Peyer's patch (tissue), 4 donors: ENCODE measurements at regions not wholly inside any gene's neighbourhood (a gene's known extent, or its start where the extent isn't known, plus 50 kb on each side); places are given as distances from the start of the nearest gene placed in this dataset.
"Not testable (repeated sequence)": the region's sequence is repeated elsewhere in the genome, so short reads cannot be mapped to it uniquely, and the experiment has no call there.

ENCODE experiments used
- DNase-seq, 3 donors: peaks; one replicate each; pipeline ENCODE4 v3.0.0-alpha.2; 2017 to 2019
- H3K27ac ChIP-seq, 4 donors: fragments of 200-600 bp; sonication (generic); one replicate each; pipeline ENCODE4 v1.5.1; 2016 to 2019
- H3K27me3 ChIP-seq, 2 donors: fragments of 200-600 bp; sonication (generic); one replicate each; pipeline ENCODE4 v1.5.1; 2019
- H3K36me3 ChIP-seq, 3 donors: fragments of 200-600 bp; sonication (generic); one replicate each; pipeline ENCODE4 v1.5.1; 2016 to 2019
- H3K4me1 ChIP-seq, 4 donors: fragments of 200-600 bp; sonication (generic); one replicate each; pipeline ENCODE4 v1.5.1; 2016 to 2019
- H3K4me3 ChIP-seq, 4 donors: fragments of 200-600 bp; sonication (generic); 1 replicate in 3 of 4; 2 replicates in 1 of 4; pipeline ENCODE4 v1.5.1; 2016 to 2019; ENCODE audit warnings: mild to moderate bottlenecking in 1 of 4
- H3K9me3 ChIP-seq, 4 donors: fragments of 200-600 bp; sonication (generic); one replicate each; pipeline ENCODE4 v1.5.1; 2016 to 2019; ENCODE audit warnings: mild to moderate bottlenecking in 1 of 4
- POLR2A ChIP-seq, 2 donors: fragments of 450-650 bp; IDR thresholded peaks; one replicate each; pipeline ENCODE4 v1.5.1; 2017; ENCODE audit warnings: antibody characterized with exemption in 2 of 2, mild to moderate bottlenecking in 2 of 2, moderate library complexity in 2 of 2
- TF ChIP-seq, protein P1 (sequence below), 6 experiments: fragments of 450-650 bp in 4 of 6; fragments of 200-600 bp in 2 of 6; sonication (generic) in 1 of 6; IDR thresholded peaks; one replicate each; pipeline ENCODE4 v1.5.1; 2017 to 2019; ENCODE audit warnings: antibody characterized with exemption in 6 of 6, mild to moderate bottlenecking in 3 of 6, moderate library complexity in 1 of 6

DNA sequence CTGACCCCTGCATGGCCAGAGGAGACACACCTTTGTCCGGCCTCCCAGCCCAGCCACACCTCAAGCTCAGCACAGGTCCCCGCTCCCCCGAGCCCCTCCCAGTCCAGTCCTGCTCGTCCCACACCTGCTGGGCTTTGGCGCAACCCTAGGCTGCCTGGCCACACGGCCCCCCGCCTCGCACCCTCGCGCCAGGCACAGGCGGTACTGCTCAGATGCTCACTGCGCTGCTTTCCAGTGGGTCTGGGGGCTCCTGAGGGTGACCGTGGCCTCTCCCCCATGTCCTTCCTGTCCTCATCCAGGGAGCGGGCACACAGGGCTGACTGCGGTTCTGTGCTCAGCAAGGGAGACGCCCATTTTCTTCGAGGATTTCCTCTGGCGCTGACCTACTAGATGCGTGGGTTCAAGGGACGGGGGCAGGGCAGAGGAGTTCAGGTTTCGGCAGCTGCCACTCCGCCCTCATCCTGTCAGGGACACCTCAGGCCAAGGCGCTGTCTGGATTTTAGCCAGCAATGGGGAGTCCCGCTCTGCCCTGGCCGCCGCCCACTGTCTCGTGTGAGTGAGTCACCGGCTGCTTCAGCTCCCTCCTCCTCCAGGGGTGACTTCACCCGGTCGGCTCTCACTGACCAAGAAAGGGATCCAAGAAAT, 118.0 kb upstream of the ZNF469 start:
- Histone ChIP-seq H3K4me1 (peaks cover 0 to 16% (median 0%) of the 10 kb centered on the region in 4 donors), H3K36me3 (no peaks in the 10 kb centered on the region), H3K27ac (peak overlapping the region in 2 of 4 donors; percentile 21 to 25), H3K27me3 (no peaks in the 10 kb centered on the region), H3K9me3 (no peaks in the 10 kb centered on the region), H3K4me3 (peak overlapping the region in 2 of 4 donors; percentile 13 to 16)
- TF ChIP-seq, protein P1, sequence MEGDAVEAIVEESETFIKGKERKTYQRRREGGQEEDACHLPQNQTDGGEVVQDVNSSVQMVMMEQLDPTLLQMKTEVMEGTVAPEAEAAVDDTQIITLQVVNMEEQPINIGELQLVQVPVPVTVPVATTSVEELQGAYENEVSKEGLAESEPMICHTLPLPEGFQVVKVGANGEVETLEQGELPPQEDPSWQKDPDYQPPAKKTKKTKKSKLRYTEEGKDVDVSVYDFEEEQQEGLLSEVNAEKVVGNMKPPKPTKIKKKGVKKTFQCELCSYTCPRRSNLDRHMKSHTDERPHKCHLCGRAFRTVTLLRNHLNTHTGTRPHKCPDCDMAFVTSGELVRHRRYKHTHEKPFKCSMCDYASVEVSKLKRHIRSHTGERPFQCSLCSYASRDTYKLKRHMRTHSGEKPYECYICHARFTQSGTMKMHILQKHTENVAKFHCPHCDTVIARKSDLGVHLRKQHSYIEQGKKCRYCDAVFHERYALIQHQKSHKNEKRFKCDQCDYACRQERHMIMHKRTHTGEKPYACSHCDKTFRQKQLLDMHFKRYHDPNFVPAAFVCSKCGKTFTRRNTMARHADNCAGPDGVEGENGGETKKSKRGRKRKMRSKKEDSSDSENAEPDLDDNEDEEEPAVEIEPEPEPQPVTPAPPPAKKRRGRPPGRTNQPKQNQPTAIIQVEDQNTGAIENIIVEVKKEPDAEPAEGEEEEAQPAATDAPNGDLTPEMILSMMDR (IDR thresholded peaks at IDR 0.05): no peak
- no peak for TF ChIP-seq POLR2A (IDR thresholded peaks at IDR 0.05)
- peak; percentile 54 to 95 (median 91) for DNase-seq

DNA sequence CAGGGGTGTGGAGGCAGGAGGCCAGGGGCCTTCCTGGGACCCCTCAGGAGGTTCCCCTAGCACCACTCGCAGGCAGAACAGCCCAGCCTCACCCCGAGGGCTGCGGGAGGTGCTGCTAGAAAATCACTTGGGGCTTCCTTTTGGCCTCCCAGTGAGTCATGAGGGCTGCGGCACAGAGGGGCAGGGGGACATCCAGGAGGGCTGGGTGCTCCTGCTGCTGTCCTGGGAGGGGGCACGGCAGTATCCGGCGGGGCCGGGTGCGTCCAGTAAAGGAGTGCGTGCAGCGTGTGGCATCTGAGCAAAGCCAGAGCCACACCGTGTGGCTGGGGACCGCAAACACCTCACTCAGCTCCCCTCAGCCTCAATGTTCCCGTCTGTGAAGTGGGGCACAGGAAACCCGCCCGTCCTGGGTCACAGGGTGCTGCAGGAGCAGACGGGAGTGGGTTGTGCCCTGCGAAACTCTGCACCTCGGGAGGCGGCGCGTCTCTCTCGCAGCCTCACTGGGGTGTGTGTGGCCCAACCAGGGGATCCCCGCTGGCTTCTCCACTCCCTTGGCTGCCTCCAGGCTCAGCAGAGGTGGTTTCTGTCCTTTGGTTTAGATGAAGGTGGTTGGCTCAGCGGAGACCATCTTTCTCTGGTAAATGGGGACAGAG, 117.3 kb upstream of the ZNF469 start:
- not testable (repeated sequence) for H3K27me3 ChIP-seq, H3K4me3 ChIP-seq, H3K36me3 ChIP-seq, H3K27ac ChIP-seq, H3K9me3 ChIP-seq
- H3K4me1 ChIP-seq: peaks cover 0 to 16% (median 0%) of the 10 kb centered on the region in 4 donors
- DNase-seq: peak in 2 of 3 donors; percentile 43 to 53

DNA sequence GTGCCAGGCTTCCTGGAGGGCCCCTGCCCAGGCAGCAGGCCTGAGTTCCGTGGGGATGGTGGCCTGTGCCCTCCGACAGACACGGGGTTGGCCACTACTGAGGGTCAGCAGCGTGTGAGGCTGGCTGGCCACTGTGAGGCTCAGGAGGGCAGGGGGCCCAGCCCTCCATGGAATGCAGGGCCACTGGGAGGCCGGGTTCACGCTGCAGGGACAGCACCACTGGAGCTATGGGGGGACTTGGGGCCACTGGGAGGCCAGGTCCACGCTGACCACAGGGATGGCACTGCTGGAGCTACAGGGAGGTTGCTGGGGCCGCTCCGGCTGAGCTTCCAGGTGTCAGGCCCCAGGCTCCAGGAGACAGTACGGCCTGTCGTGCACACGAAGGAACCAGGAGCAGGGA, 116.7 kb upstream of the ZNF469 start:
- not testable (repeated sequence) for H3K27me3 ChIP-seq, H3K27ac ChIP-seq, H3K9me3 ChIP-seq, H3K36me3 ChIP-seq, H3K4me3 ChIP-seq
- H3K4me1 ChIP-seq: peaks cover 0 to 16% (median 0%) of the 10 kb centered on the region in 4 donors
- peak in 2 of 3 donors; percentile 27 to 41 for DNase-seq

DNA sequence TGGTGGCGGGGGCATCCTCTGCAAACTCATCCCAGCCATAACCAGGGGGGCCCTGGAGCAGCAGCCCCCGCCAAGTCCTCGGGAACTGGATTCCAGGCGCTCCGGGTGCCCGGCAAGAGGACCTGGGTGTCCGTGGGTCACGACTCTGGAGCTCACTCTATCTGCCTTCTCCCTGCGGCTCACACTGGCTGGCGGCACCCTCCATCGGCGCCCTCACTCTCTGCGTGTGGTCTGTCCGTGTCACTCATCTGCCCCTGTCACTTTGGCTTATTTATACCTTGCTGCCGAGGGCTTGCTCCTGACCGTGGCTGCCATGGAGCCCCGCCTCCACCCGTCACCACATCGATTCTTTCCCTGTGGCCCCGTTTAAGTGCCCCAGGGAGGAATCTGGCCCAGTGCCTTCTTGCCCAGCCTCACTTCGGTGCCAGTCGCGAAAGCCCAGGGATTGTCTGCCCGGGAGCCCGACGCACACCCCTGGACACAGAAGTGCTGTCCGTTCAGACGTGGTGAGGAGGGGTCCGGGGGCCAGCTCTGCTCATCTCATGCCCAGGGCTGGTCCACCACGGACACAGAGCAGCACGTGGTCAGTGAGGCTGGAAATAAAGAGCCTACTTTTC, 115.7 kb upstream of the ZNF469 start:
- peaks cover 0 to 12% (median 0%) of the 10 kb centered on the region in 4 donors for H3K4me1 ChIP-seq
- not testable (repeated sequence) for H3K9me3 ChIP-seq, H3K4me3 ChIP-seq, H3K36me3 ChIP-seq, H3K27ac ChIP-seq, H3K27me3 ChIP-seq
- peak in 1 of 3 donors; percentile 45 for DNase-seq

DNA sequence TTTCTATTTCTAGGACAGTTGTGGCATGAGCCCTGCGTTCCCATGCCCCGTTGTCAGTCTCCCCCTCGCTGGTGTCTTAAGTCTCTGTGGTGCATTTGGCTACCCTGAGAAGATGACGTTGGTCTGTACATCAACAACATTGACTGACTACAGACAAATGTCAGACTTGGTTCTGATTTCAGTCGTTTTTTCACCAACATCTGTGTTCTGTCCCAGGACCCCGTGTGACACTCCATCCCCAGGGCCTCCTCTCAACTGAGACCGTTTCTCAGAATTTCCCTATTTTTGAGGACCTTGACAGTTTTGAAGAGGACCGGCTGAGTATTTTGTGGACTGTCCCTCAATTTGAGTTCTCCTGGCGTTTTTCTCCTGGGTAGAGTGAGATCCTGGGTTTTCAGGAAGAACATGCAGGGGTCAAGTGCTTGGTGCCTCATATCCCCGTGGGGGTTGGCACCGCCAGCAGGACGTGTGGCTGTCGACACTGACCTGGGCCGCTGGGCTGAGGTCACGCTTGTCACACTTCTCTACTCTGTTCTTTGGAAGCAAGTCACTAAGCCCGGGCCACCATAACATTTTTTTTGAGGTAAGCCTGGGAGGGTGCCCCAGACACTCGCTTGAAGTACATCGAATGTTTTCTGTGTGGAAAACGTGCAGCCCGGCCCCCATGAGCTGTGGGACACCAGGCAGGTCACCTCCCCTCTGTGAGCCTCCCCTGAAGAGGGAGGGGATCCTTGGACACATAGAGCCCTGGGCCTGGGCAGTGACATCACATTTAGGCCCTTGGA, 114.4 kb upstream of the ZNF469 start:
- H3K36me3 ChIP-seq, H3K9me3 ChIP-seq, H3K4me1 ChIP-seq, H3K4me3 ChIP-seq, H3K27ac ChIP-seq, H3K27me3 ChIP-seq: not testable (repeated sequence)
- DNase-seq: peak in 1 of 3 donors; percentile 40

DNA sequence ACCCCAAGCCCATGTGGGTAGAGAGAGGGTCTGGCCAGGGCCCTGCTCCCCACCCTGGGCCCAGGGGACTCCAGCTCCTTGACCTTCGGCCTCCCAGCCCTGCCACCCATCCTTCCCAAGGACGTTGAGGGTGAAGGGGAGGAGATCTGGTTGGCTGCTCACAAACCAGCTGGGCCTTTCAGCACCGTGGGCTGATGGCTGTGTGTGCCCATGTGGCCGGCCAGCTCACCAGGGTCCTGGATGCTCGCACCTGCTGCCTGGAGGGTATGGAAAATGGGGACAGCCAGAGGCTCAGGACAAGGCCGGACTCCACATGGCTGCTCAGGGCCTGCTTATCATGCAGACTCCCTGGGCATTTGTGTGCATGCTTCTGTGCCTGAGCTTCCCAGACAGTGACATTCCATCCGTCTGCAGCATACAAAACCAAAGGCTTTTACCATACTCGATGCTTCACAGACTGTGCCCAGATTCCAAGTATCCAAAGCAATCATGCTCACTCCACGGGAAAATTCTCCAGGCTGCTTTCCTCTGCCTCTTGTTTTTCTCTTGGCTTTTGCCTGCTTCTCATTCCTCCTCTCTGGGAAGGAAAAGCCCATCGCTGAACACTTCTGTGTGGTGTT, 112.5 kb upstream of the ZNF469 start:
- H3K4me1 ChIP-seq, H3K27me3 ChIP-seq, H3K27ac ChIP-seq, H3K4me3 ChIP-seq, H3K9me3 ChIP-seq, H3K36me3 ChIP-seq: not testable (repeated sequence)
- DNase-seq: peak in 1 of 3 donors; percentile 22

DNA sequence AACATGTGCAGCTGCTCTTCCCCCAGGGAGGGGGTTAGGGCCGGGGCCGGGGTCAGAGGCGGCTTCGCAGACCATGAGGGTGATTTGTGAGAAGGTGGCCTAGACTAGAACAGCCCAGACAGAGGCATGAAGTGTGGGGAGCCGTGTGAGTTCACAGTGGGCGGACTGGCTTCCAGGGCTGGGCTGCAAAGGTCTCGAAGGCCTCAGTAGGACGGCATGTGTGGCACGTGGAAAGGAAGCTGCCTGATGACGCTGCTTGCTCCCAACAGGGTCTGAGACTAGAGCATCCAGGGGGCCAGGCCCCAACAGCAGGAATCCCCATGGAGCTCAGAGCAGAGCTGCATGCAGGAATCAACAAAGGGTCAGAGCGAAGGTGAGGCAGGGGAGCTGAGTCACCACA, 111.5 kb upstream of the ZNF469 start:
- H3K36me3 ChIP-seq, H3K4me3 ChIP-seq: not testable (repeated sequence)

DNA sequence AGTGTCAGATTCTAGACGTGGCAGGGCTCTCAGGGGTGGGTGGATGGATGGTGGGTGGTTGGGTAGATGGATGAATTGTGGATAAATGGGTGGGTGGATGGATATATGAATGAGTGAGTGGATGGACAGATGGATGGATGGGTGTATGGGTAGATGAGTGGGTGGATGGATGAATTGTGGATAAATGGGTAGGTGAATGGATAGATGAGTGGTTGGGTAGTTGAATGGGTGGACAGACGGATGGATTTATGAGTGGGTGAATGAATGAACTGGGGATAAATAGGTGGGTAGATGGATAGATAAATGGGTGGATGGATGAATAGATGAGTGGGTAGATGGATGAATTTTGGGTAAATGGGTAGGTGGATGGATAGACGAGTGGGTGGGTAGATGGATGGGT, 111.0 kb upstream of the ZNF469 start:
- not testable (repeated sequence) for H3K36me3 ChIP-seq, H3K4me3 ChIP-seq, H3K27me3 ChIP-seq, DNase-seq, H3K9me3 ChIP-seq, H3K27ac ChIP-seq, H3K4me1 ChIP-seq

More for the DNA sequence above, 111.5 kb upstream of the ZNF469 start:
- not testable (repeated sequence) for H3K27ac ChIP-seq, H3K4me1 ChIP-seq, H3K9me3 ChIP-seq, DNase-seq, H3K27me3 ChIP-seq

DNA sequence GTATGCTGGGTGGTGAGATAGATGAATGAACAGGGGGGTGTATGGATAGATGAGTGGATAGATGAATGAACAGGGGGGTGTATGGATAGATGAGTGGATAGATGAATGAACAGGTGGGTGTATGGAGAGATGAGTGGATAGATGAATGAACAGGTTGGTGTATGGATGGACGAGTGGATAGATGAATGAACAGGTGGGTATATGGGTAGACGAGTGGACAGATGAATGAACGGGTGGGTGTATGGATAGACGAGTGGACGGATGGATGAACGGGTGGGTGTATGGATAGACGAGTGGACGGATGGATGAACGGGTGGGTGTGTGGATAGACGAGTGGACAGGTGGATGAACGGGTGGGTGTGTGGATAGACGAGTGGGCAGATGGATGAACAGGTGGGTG, 110.3 kb upstream of the ZNF469 start:
- H3K36me3 ChIP-seq, H3K27me3 ChIP-seq, H3K9me3 ChIP-seq, H3K27ac ChIP-seq, H3K4me1 ChIP-seq, DNase-seq, H3K4me3 ChIP-seq: not testable (repeated sequence)

DNA sequence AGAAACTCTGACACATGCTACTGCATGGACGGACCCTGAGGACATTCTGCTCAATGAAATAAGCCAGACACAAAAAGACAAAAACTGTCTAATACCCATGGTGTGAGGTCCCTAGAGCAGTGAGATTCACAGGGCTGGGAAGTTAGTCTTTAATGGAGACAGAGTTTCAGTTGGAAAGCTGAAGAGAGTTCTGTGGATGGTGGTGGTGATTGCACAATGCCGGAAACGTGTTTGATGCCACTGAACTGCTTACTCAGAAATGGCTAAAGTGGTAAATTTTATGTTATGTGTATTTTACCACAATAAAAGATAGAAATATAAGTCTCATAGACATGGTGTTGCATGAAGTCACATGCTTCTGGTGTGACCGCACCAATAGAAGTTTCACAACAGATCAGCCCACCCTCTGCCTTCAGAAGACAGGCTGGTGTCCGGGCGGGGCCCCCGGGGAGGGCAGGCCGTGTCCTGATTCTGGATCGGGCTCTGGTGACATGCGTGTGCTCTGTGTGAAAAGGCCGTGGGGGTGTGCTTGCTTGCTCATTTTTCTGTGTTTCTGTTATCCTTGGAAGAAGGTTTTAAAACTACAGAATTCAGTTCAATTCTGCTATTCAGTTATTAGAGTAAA, 108.5 kb upstream of the ZNF469 start:
- H3K36me3 ChIP-seq, H3K9me3 ChIP-seq, H3K27me3 ChIP-seq, H3K4me1 ChIP-seq, H3K4me3 ChIP-seq, H3K27ac ChIP-seq: not testable (repeated sequence)
- peak in 1 of 3 donors; percentile 8 for DNase-seq
